ENCODE measurements at regions not wholly inside any gene's neighbourhood (a gene's known extent, or its start where the extent isn't known, plus 50 kb on each side); places are given as distances from the start of the nearest gene placed in this dataset.
"Not testable (repeated sequence)": the region's sequence is repeated elsewhere in the genome, so short reads cannot be mapped to it uniquely, and the experiment has no call there.

GRCh38 chr7:19882893-19883292, 109.5 kb upstream of the TMEM196 start:
- FAIRE-seq, result not testable (repeated sequence)

GRCh38 chr7:19872094-19872493, 98.7 kb upstream of the TMEM196 start:
- no peak for FAIRE-seq
- no peak for DNase-seq (ENCODE audit: low spot score in 2 of 2)

More at GRCh38 chr7:19882893-19883292, 109.5 kb upstream of the TMEM196 start:
- not testable (repeated sequence) for DNase-seq (ENCODE audit: low spot score in 2 of 2)

- DNase-seq (ENCODE audit: low spot score in 2 of 2) (no peak), FAIRE-seq (no peak)
Measured at GRCh38 chr7:19871102-19871501, 97.7 kb upstream of the TMEM196 start.

- no peak for FAIRE-seq
- no peak for DNase-seq (ENCODE audit: low spot score in 2 of 2)
Measured at GRCh38 chr7:19869979-19870378, 96.6 kb upstream of the TMEM196 start.

GRCh38 chr7:19853261-19853832, 79.9 kb upstream of the TMEM196 start:
- no peak for DNase-seq (ENCODE audit: low spot score in 2 of 2)
- FAIRE-seq, result no peak

- FAIRE-seq (no peak), DNase-seq (ENCODE audit: low spot score in 2 of 2) (no peak)
Measured at GRCh38 chr7:19852192-19852591, 78.8 kb upstream of the TMEM196 start.

GRCh38 chr7:19851504-19851903, 78.1 kb upstream of the TMEM196 start:
- DNase-seq (ENCODE audit: low spot score in 2 of 2), result no peak
- FAIRE-seq, result no peak

- DNase-seq (ENCODE audit: low spot score in 2 of 2) (no peak), FAIRE-seq (no peak)
Measured at GRCh38 chr7:19834566-19834965, 61.1 kb upstream of the TMEM196 start.

- FAIRE-seq, result no peak
- no peak for DNase-seq (ENCODE audit: low spot score in 2 of 2)
Measured at GRCh38 chr7:19830604-19831003, 57.2 kb upstream of the TMEM196 start.

Data from frontal cortex (tissue), 3 donors.